Heart left ventricle (tissue), 16 donors: ENCODE measurements at regions not wholly inside any gene's neighbourhood (a gene's known extent, or its start where the extent isn't known, plus 50 kb on each side); places are given as distances from the start of the nearest gene placed in this dataset.

Experiments
- ATAC-seq, 4 donors: fragments of 200-7000 bp; cut with Tn5 transposase; one replicate each; pipeline ENCODE4 v1.9.1; 2020 to 2022; ENCODE audit warnings: moderate library complexity in 4 of 4, mild to moderate bottlenecking in 3 of 4, moderate number of reproducible peaks in 1 of 4
- DNase-seq, 5 donors: peaks; one replicate each; pipeline ENCODE4 v3.0.0-alpha.2; 2020
- H3K27ac ChIP-seq, 12 donors: fragments of 200-600 bp; sonication (generic) in 4 of 12; one replicate each; pipeline versions ENCODE4 v1.5.0 to v1.8.0; 2016 to 2022; ENCODE audit warnings: mild to moderate bottlenecking in 2 of 12
- H3K27me3 ChIP-seq, 9 donors: fragments of 200-600 bp; sonication (generic) in 2 of 9; one replicate each; pipeline versions ENCODE4 v1.5.1 to v1.8.0; 2016 to 2022; ENCODE audit warnings: mild to moderate bottlenecking in 3 of 9
- H3K36me3 ChIP-seq, 9 donors: fragments of 200-600 bp; sonication (generic) in 2 of 9; one replicate each; pipeline versions ENCODE4 v1.5.0 to v1.8.0; 2018 to 2022; ENCODE audit warnings: mild to moderate bottlenecking in 2 of 9
- H3K4me1 ChIP-seq, 12 donors: fragments of 200-600 bp; sonication (generic) in 4 of 12; one replicate each; pipeline versions ENCODE4 v1.5.0 to v1.8.0; 2016 to 2022; ENCODE audit warnings: mild to moderate bottlenecking in 3 of 12
- H3K4me3 ChIP-seq, 12 donors: fragments of 200-600 bp; sonication (generic) in 4 of 12; one replicate each; pipeline versions ENCODE4 v1.5.0 to v1.8.0; 2017 to 2022; ENCODE audit warnings: mild to moderate bottlenecking in 9 of 12, moderate library complexity in 4 of 12
- H3K9me3 ChIP-seq, 12 donors: fragments of 200-600 bp; sonication (generic) in 4 of 12; one replicate each; pipeline versions ENCODE4 v1.5.0 to v1.8.0; 2016 to 2022; ENCODE audit warnings: mild to moderate bottlenecking in 1 of 12
- POLR2A ChIP-seq, 2 donors: fragments of 450-650 bp; IDR thresholded peaks; one replicate each; pipeline ENCODE4 v1.6.1; 2017; ENCODE audit warnings: antibody characterized with exemption in 2 of 2, mild to moderate bottlenecking in 2 of 2, moderate library complexity in 2 of 2
- WGBS, 4 donors: extraction: QIAGEN DNeasy Blood & Tissue Kit in 2 of 4; methylation state at CpG; one replicate each; pipeline versions ENCODE4 v1.1.5 to v1.1.7; 2013 to 2018; 5-methylcytosine and 5-hydroxymethylcytosine counted together
- intact Hi-C, 10 donors: fragments of 100-400 bp; cut with DNase I; formaldehyde crosslinking; loops; one replicate each; pipeline versions ENCODE4 v1.11.1 to v1.14.2; 2022
- TF ChIP-seq, protein P1 (sequence below), 12 donors: fragments of 200-600 bp; sonication (generic) in 4 of 12; IDR thresholded peaks; one replicate each; pipeline versions ENCODE4 v1.5.0 to v1.8.0; 2018 to 2022; ENCODE audit warnings: antibody characterized with exemption in 12 of 12, mild to moderate bottlenecking in 5 of 12
- donor health status: ischemic (EF 13 %, LVEDD 7.1; RV severe dilation, severe dysfunction).
- donor health status: healthy with polysubstance abuse.
- donor health status: DM: no; HTN: yes; CAD: no.
- donor health status: DM: no; HTN: no; CAD: no.
- donor health status: ischemic (EF 25% LVEDD 6.9; RV normal size, moderate dysfunction).
- donor health status: ischemic (EF 25% LVEDD 5.7; RV mildly dilated, moderate dysfunction).
- donor health status: healthy.
- donor health status: DM: yes; HTN: yes; CAD: no.
- donor health status: ischemic (EF 35%, LVEDD 5.7; RV mildly dilated, moderate dysfunction).
- donor health status: nonischemic (EF 11% LVEDD 7.7; RV severe dilation, severe dysfunction).
- donor health status: DM: yes; HTN: yes; CAD: no.
- donor health status: PGD.
- donor health status: ischemic (EF 29% LVEDD 5.4; RV normal size, mild dysfunction).
- donor health status: nonischemic (EF 23%, LVEDD 6.1; RV moderate dilation, normal function).

DNA sequence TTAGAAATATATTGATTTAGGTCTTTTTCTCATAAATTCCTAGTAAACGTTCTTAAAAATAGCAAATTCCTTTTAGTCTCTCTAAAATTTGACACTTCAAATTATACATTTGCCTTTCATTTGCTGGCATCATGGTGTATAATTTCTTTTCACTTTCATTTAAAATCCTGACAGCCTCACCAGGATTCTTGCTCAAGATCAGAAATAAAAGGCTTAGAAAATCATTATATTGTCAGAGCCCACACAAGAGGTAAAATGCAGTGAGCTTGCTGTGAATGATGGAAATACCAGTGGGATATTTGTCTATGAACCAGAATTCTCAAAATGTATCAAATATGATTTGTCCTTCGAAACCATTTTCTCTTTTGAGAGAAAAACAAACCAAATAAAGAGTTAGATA lies 78.2 kb upstream of the PIK3C2G start:
- WGBS, 4 donors: 71 to 72% (median 72%) methylated on average over 2 of the region's 2 CpGs
- intact Hi-C loops: no loop called here

DNA sequence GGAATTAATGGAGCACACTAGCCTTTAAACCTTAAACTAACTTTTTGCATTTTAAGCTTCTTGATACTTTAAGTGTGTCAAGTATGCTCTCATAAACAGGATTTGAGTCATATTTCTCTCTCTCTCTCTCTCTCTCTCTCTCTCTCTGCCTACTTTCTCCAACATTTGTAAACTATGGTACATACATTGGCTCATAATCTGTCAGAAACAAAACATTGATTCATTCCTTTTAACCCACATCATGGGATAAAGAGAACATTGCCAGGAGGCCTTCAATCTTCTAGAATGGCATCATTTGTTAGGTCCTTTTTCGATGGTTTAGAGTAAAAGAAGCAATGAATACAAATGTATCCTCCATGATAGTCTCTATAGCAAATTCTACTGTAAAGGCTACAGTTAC lies 81.6 kb upstream of the RERGL start:
- Histone ChIP-seq H3K36me3 (no peaks in the 10 kb centered on the region), H3K27me3 (no peaks in the 10 kb centered on the region), H3K9me3 (peaks cover 0 to 16% (median 8%) of the 10 kb centered on the region in 12 donors), H3K4me1 (no peaks in the 10 kb centered on the region), H3K27ac (no peak overlapping the region), H3K4me3 (no peak overlapping the region)
- TF ChIP-seq, protein P1, sequence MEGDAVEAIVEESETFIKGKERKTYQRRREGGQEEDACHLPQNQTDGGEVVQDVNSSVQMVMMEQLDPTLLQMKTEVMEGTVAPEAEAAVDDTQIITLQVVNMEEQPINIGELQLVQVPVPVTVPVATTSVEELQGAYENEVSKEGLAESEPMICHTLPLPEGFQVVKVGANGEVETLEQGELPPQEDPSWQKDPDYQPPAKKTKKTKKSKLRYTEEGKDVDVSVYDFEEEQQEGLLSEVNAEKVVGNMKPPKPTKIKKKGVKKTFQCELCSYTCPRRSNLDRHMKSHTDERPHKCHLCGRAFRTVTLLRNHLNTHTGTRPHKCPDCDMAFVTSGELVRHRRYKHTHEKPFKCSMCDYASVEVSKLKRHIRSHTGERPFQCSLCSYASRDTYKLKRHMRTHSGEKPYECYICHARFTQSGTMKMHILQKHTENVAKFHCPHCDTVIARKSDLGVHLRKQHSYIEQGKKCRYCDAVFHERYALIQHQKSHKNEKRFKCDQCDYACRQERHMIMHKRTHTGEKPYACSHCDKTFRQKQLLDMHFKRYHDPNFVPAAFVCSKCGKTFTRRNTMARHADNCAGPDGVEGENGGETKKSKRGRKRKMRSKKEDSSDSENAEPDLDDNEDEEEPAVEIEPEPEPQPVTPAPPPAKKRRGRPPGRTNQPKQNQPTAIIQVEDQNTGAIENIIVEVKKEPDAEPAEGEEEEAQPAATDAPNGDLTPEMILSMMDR (IDR thresholded peaks at IDR 0.05): no peak
- no peak for TF ChIP-seq POLR2A (IDR thresholded peaks at IDR 0.05)
- ATAC-seq (no peak), DNase-seq (no peak)
- 64 to 83% (median 71%) methylated on average over 1 of the region's 1 CpG for WGBS, 4 donors
- intact Hi-C loops: no loop called here

More for the DNA sequence above, 78.2 kb upstream of the PIK3C2G start:
- Histone ChIP-seq H3K27ac (no peak overlapping the region), H3K36me3 (no peaks in the 10 kb centered on the region), H3K4me1 (no peaks in the 10 kb centered on the region), H3K27me3 (no peaks in the 10 kb centered on the region), H3K4me3 (no peak overlapping the region), H3K9me3 (no peaks in the 10 kb centered on the region)
- ATAC-seq: no peak
- no peak for TF ChIP-seq POLR2A (IDR thresholded peaks at IDR 0.05)
- TF ChIP-seq, protein P1 (IDR thresholded peaks at IDR 0.05): no peak
- no peak for DNase-seq

DNA sequence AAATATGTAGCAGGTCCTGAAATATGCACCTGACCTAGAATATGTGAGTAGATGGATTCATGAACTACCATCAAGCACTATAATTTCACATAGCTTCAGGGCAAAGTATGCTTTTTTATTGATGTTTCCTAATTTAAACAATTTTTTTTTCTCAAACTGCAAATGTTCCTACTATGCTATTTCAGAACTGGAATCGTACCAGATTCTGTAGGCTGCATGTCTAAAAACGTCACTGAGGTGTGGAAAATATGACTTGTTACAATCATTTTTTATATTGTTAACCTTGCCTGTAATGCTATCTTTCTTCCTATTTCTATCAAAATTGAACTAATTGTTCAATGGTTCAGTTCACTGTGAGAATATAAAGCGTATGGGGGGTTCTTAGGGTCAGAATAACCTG lies 78.0 kb upstream of the RERGL start:
- no peak overlapping the region for H3K4me3 ChIP-seq
- no peak overlapping the region for H3K27ac ChIP-seq
- peaks cover 0 to 11% (median 7%) of the 10 kb centered on the region in 12 donors for H3K9me3 ChIP-seq
- peaks cover 0 to 10% (median 0%) of the 10 kb centered on the region in 12 donors for H3K4me1 ChIP-seq
- H3K36me3 ChIP-seq: no peaks in the 10 kb centered on the region
- TF ChIP-seq POLR2A (IDR thresholded peaks at IDR 0.05): no peak
- TF ChIP-seq, protein P1 (IDR thresholded peaks at IDR 0.05): no peak
- no peak for DNase-seq
- intact Hi-C loops: no loop called here
- 48 to 55% (median 52%) methylated on average over 3 of the region's 3 CpGs for WGBS, 4 donors
- ATAC-seq: no peak
- H3K27me3 ChIP-seq: no peaks in the 10 kb centered on the region

DNA sequence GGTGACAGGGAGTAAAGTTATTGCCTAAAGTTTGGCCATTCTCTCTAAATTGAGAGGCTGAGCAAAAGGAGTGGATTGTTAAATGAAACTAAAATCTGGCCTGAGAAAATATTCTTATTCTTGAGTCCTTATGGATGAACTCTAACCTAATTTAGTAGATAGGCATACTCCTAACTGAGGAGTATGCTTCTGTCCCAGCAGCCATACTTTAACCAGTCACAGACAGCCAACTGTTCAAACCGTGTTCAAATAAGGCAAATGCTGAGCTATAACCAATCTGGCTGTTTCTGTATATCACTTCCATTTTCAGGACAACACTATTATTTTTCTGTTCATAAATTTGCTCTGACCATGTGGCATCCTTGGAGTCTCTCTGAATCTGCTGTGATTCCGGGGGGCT lies 75.9 kb upstream of the RERGL start:
- peaks cover 0 to 4% (median 0%) of the 10 kb centered on the region in 12 donors for H3K9me3 ChIP-seq
- H3K36me3 ChIP-seq: no peaks in the 10 kb centered on the region
- no peaks in the 10 kb centered on the region for H3K27me3 ChIP-seq
- TF ChIP-seq, protein P1 (IDR thresholded peaks at IDR 0.05): no peak
- TF ChIP-seq POLR2A (IDR thresholded peaks at IDR 0.05): no peak
- peaks cover 0 to 10% (median 0%) of the 10 kb centered on the region in 12 donors for H3K4me1 ChIP-seq
- H3K27ac ChIP-seq: peak overlapping the region in 1 of 12 donors; percentile 8
- ATAC-seq (no peak), DNase-seq (no peak)
- WGBS, 4 donors: 65 to 84% (median 78%) methylated on average over 2 of the region's 2 CpGs
- intact Hi-C loops: no loop called here
- H3K4me3 ChIP-seq: peak overlapping the region in 3 of 12 donors; percentile 3 to 37 (median 5)
